Hepatocyte (in vitro differentiated cells): ENCODE measurements at regions not wholly inside any gene's neighbourhood (a gene's known extent, or its start where the extent isn't known, plus 50 kb on each side); places are given as distances from the start of the nearest gene placed in this dataset.

Experiments used
- EZH2 ChIP-seq: fragments of 200-600 bp; sonication (generic); IDR thresholded peaks from 2 replicates; pipeline ENCODE4 v1.6.1; 2016; ENCODE audit warnings: antibody characterized with exemption, mild to moderate bottlenecking, borderline replicate concordance
- TF ChIP-seq, protein P1 (sequence below): fragments of 200-600 bp; sonication (generic); IDR thresholded peaks from 2 replicates; pipeline ENCODE4 v1.5.1; 2016; ENCODE audit warnings: antibody characterized with exemption, mild to moderate bottlenecking; ENCODE audit not compliant: poor library complexity

GRCh38 chr22:26933105-26933590, 275.8 kb downstream of the MIAT start:
- TF ChIP-seq, protein P1, sequence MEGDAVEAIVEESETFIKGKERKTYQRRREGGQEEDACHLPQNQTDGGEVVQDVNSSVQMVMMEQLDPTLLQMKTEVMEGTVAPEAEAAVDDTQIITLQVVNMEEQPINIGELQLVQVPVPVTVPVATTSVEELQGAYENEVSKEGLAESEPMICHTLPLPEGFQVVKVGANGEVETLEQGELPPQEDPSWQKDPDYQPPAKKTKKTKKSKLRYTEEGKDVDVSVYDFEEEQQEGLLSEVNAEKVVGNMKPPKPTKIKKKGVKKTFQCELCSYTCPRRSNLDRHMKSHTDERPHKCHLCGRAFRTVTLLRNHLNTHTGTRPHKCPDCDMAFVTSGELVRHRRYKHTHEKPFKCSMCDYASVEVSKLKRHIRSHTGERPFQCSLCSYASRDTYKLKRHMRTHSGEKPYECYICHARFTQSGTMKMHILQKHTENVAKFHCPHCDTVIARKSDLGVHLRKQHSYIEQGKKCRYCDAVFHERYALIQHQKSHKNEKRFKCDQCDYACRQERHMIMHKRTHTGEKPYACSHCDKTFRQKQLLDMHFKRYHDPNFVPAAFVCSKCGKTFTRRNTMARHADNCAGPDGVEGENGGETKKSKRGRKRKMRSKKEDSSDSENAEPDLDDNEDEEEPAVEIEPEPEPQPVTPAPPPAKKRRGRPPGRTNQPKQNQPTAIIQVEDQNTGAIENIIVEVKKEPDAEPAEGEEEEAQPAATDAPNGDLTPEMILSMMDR = no peak
- no peak for TF ChIP-seq EZH2
